HepG2 (cell line): ENCODE measurements at regions not wholly inside any gene's neighbourhood (a gene's known extent, or its start where the extent isn't known, plus 50 kb on each side); places are given as distances from the start of the nearest gene placed in this dataset.

ENCODE experiments used
- ADNP ChIP-seq: sonication (generic); formaldehyde crosslinking; IDR thresholded peaks from 2 replicates; pipeline ENCODE4 v1.4.0; 2020; ENCODE audit warnings: missing genetic modification reagents
- GABPB1 ChIP-seq: IDR thresholded peaks from 2 replicates; pipeline ENCODE4 v1.6.1; 2016; ENCODE audit warnings: mild to moderate bottlenecking, missing genetic modification reagents, moderate library complexity, missing compliant biosample characterization
- HMGA1 ChIP-seq: sonication (generic); formaldehyde crosslinking; conservative IDR thresholded peaks from 2 replicates; pipeline ENCODE4 v1.4.0; 2020; ENCODE audit warnings: missing genetic modification reagents
- HNRNPL ChIP-seq: fragments of 200-400 bp; formaldehyde crosslinking; IDR thresholded peaks from 2 replicates; pipeline ENCODE4 v1.6.1; 2017; ENCODE audit warnings: mild to moderate bottlenecking, low read depth, low read length
- MAZ ChIP-seq, 2 experiments: sonication (generic) in 1 of 2; formaldehyde crosslinking in 1 of 2; IDR thresholded peaks; 2 replicates each; pipeline versions ENCODE4 v1.5.0 to v1.6.1; 2012 to 2020; ENCODE audit warnings: low read depth in 2 of 2, mild to moderate bottlenecking in 2 of 2, borderline replicate concordance in 1 of 2, improper control_type of control experiment in 1 of 2, low read length in 1 of 2, missing genetic modification reagents in 1 of 2, moderate library complexity in 1 of 2
- MXD4 ChIP-seq: IDR thresholded peaks from 2 replicates; pipeline ENCODE4 v1.6.1; 2016; ENCODE audit warnings: mild to moderate bottlenecking, missing biosample characterization, missing genetic modification reagents
- PHF21A ChIP-seq: sonication (generic); formaldehyde crosslinking; IDR thresholded peaks from 2 replicates; pipeline ENCODE4 v1.5.0; 2020; ENCODE audit warnings: mild to moderate bottlenecking, missing genetic modification reagents
- RFXANK ChIP-seq: IDR thresholded peaks from 2 replicates; pipeline ENCODE4 v1.6.1; 2016
- RXRB ChIP-seq: IDR thresholded peaks from 2 replicates; pipeline ENCODE4 v1.6.1; 2016; ENCODE audit warnings: borderline replicate concordance, missing genetic modification reagents, missing compliant biosample characterization
- TARDBP ChIP-seq: sonication (generic); formaldehyde crosslinking; IDR thresholded peaks from 2 replicates; pipeline ENCODE4 v1.8.0; 2022; ENCODE audit warnings: mild to moderate bottlenecking, missing genetic modification reagents
- ZBTB42 ChIP-seq: sonication (generic); formaldehyde crosslinking; IDR thresholded peaks from 2 replicates; pipeline ENCODE4 v1.5.0; 2020; ENCODE audit warnings: mild to moderate bottlenecking, missing genetic modification reagents
- ZNF121 ChIP-seq: sonication (generic); formaldehyde crosslinking; IDR thresholded peaks from 2 replicates; pipeline ENCODE4 v1.5.0; 2020; ENCODE audit warnings: mild to moderate bottlenecking, missing genetic modification reagents
- ZNF124 ChIP-seq: sonication (generic); formaldehyde crosslinking; IDR thresholded peaks from 2 replicates; pipeline ENCODE4 v1.4.0; 2020; ENCODE audit warnings: missing genetic modification reagents
- ZNF17 ChIP-seq: sonication (generic); formaldehyde crosslinking; IDR thresholded peaks from 2 replicates; pipeline ENCODE4 v1.5.0; 2020; ENCODE audit warnings: mild to moderate bottlenecking, missing genetic modification reagents
- ZNF207 ChIP-seq: fragments of 450-650 bp; IDR thresholded peaks from 2 replicates; pipeline ENCODE4 v1.6.1; 2016; ENCODE audit warnings: antibody characterized with exemption, borderline replicate concordance
- ZNF30 ChIP-seq: sonication (generic); formaldehyde crosslinking; IDR thresholded peaks from 2 replicates; pipeline ENCODE4 v1.5.0; 2020; ENCODE audit warnings: mild to moderate bottlenecking, missing genetic modification reagents
- ZNF382 ChIP-seq: sonication (generic); formaldehyde crosslinking; IDR thresholded peaks from 2 replicates; pipeline ENCODE4 v1.5.0; 2020; ENCODE audit warnings: missing genetic modification reagents, mild to moderate bottlenecking, borderline replicate concordance
- ZNF543 ChIP-seq: sonication (generic); formaldehyde crosslinking; IDR thresholded peaks from 2 replicates; pipeline ENCODE4 v1.4.0; 2020; ENCODE audit warnings: mild to moderate bottlenecking, missing genetic modification reagents
- ZNF563 ChIP-seq: sonication (generic); formaldehyde crosslinking; IDR thresholded peaks from 2 replicates; pipeline ENCODE4 v1.8.0; 2022; ENCODE audit warnings: mild to moderate bottlenecking, moderate library complexity, missing genetic modification reagents
- ZNF567 ChIP-seq: sonication (generic); formaldehyde crosslinking; IDR thresholded peaks from 2 replicates; pipeline ENCODE4 v1.8.1; 2023; ENCODE audit warnings: mild to moderate bottlenecking, missing genetic modification reagents, borderline replicate concordance
- ZNF569 ChIP-seq: sonication (generic); formaldehyde crosslinking; IDR thresholded peaks from 2 replicates; pipeline ENCODE4 v1.5.0; 2020; ENCODE audit warnings: mild to moderate bottlenecking, missing genetic modification reagents, moderate library complexity, borderline replicate concordance
- ZNF670 ChIP-seq: sonication (generic); formaldehyde crosslinking; IDR thresholded peaks from 2 replicates; pipeline ENCODE4 v1.8.0; 2022; ENCODE audit warnings: mild to moderate bottlenecking, missing genetic modification reagents, borderline replicate concordance
- ZNF773 ChIP-seq: sonication (generic); formaldehyde crosslinking; IDR thresholded peaks from 2 replicates; pipeline ENCODE4 v1.4.0; 2020; ENCODE audit warnings: missing genetic modification reagents, borderline replicate concordance
- ZNF776 ChIP-seq: sonication (generic); formaldehyde crosslinking; IDR thresholded peaks from 2 replicates; pipeline ENCODE4 v1.4.0; 2020; ENCODE audit warnings: mild to moderate bottlenecking, missing genetic modification reagents
- ZNF788 ChIP-seq: sonication (generic); formaldehyde crosslinking; IDR thresholded peaks from 2 replicates; pipeline ENCODE4 v1.5.0; 2020; ENCODE audit warnings: mild to moderate bottlenecking, missing genetic modification reagents, borderline replicate concordance
- TF ChIP-seq, protein P1 (sequence below): IDR thresholded peaks from 2 replicates; pipeline ENCODE4 v1.6.1; 2012; ENCODE audit warnings: inconsistent platforms
- TF ChIP-seq, protein P2 (sequence below): sonication (generic); formaldehyde crosslinking; IDR thresholded peaks from 2 replicates; pipeline ENCODE4 v1.5.0; 2020; ENCODE audit warnings: missing genetic modification reagents
- TF ChIP-seq, protein P3 (sequence below): sonication (generic); formaldehyde crosslinking; IDR thresholded peaks from 2 replicates; pipeline ENCODE4 v1.5.0; 2020; ENCODE audit warnings: missing genetic modification reagents
- TF ChIP-seq, protein P4 (sequence below): IDR thresholded peaks from 2 replicates; pipeline ENCODE4 v1.6.1; 2012; ENCODE audit warnings: low read depth, low read length, improper control_type of control experiment

DNA sequence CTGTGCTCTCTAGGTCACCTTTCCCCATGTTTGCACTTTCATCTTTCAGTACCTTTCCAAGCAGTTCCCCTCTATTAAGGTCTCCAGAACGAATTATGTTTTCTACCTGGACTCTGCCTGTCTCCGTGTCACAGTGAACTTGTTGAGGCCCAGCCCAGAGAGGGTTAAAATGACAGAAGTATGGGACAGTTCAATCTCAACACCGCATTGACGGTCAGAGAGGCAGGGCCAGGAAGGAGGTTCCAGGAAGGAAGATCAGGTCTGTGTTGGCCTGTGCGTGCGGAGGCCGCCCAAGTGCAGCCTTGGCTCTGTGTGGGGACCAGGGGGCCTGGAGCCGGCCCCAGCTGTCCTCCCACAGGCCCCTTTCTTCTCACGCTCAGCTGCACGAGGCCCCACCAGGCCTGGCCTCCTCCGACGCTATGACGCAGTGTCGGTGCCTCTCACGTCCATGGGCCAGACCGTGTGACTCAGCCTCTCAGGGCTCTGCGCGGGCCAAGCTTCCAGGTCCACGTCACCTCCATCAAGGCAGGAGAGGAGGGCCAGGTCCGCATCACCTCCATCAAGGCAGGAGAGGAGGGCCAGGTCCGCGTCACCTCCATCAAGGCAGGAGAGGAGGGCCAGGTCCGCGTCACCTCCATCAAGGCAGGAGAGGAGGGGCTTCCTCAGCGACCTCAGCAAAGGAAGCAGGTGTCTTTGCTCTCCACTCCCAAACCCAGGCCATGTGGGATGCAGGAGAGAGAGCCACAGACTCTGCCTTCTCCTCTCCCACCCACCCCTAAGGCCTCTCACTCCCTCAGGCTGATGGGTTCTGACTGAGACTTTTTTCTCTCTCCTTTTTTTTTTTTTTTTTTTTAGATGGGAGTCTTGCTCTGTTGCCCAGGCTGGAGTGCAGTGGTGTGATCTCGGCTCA, 83.1 kb downstream of the CPN2 start (continued):
- TF ChIP-seq ZNF569 (CRISPR knock-in tag) (no peak), ZNF776 (CRISPR knock-in tag) (no peak), GABPB1 (CRISPR knock-in tag) (peak; percentile 15; the same call in 1 of the 2 replicates), RXRB (CRISPR knock-in tag) (no peak), MAZ (IDR thresholded peaks at IDR 0.05; ENCODE audit: borderline replicate concordance, low read depth, low read length) (no peak), MAZ (CRISPR knock-in tag; IDR thresholded peaks at IDR 0.05; ENCODE audit: low read depth) (no peak), ZNF543 (no peak), ZNF563 (CRISPR knock-in tag) (no peak), ZNF382 (CRISPR knock-in tag) (no peak), ADNP (no peak), ZBTB42 (no peak), ZNF788 (no peak), HNRNPL (no peak), ZNF773 (no peak), ZNF121 (CRISPR knock-in tag) (peak; percentile 33), TARDBP (0 out of 2 replicates have a peak, but pooled peaks have one; percentile 9), HMGA1 (CRISPR knock-in tag) (no peak), MXD4 (CRISPR knock-in tag) (no peak), ZNF17 (CRISPR knock-in tag) (no peak), ZNF567 (CRISPR knock-in tag) (no peak), ZNF124 (CRISPR knock-in tag) (no peak), ZNF670 (no peak), ZNF30 (CRISPR knock-in tag) (no peak), RFXANK (no peak), ZNF207 (no peak), PHF21A (CRISPR knock-in tag) (no peak; the same call in 1 of the 2 replicates)
- TF ChIP-seq, protein P1, sequence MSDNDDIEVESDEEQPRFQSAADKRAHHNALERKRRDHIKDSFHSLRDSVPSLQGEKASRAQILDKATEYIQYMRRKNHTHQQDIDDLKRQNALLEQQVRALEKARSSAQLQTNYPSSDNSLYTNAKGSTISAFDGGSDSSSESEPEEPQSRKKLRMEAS, result 0 out of 2 replicates have a peak, but pooled peaks have one; percentile 14
- TF ChIP-seq, protein P2, sequence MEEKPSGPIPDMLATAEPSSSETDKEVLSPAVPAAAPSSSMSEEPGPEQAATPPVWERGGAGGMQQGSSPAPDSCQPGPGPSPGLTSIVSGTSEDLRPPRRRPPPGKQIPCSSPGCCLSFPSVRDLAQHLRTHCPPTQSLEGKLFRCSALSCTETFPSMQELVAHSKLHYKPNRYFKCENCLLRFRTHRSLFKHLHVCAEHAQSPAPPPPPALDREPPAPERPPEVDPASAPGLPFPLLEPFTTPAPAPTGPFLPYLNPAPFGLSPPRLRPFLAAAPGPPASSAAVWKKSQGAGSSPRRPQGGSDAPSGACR (CRISPR knock-in tag), result no peak
- TF ChIP-seq, protein P3, sequence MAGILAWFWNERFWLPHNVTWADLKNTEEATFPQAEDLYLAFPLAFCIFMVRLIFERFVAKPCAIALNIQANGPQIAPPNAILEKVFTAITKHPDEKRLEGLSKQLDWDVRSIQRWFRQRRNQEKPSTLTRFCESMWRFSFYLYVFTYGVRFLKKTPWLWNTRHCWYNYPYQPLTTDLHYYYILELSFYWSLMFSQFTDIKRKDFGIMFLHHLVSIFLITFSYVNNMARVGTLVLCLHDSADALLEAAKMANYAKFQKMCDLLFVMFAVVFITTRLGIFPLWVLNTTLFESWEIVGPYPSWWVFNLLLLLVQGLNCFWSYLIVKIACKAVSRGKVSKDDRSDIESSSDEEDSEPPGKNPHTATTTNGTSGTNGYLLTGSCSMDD, result no peak
- TF ChIP-seq, protein P4, sequence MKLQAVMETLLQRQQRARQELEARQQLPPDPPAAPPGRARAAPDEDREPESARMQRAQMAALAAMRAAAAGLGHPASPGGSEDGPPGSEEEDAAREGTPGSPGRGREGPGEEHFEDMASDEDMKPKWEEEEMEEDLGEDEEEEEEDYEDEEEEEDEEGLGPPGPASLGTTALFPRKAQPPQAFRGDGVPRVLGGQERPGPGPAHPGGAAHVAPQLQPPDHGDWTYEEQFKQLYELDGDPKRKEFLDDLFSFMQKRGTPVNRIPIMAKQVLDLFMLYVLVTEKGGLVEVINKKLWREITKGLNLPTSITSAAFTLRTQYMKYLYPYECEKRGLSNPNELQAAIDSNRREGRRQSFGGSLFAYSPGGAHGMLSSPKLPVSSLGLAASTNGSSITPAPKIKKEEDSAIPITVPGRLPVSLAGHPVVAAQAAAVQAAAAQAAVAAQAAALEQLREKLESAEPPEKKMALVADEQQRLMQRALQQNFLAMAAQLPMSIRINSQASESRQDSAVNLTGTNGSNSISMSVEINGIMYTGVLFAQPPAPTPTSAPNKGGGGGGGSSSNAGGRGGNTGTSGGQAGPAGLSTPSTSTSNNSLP, result no peak
